MM.1S (cell line): ENCODE measurements at regions not wholly inside any gene's neighbourhood (a gene's known extent, or its start where the extent isn't known, plus 50 kb on each side); places are given as distances from the start of the nearest gene placed in this dataset.

Experiments
- DNase-seq: peaks from one replicate; pipeline ENCODE4 v3.0.0-alpha.2; 2015
- H2AFZ ChIP-seq: fragments of 300-600 bp; sonication (generic); 2 replicates; pipeline ENCODE4 v1.6.0; 2016; ENCODE audit warnings: antibody characterized with exemption, low read length
- H3F3A ChIP-seq: fragments of 300-600 bp; sonication (generic); 2 replicates; pipeline ENCODE4 v1.6.1; 2016; ENCODE audit warnings: mild to moderate bottlenecking, antibody characterized with exemption, low read length, moderate library complexity, mixed read lengths; ENCODE audit not compliant: insufficient read depth
- H3K27ac ChIP-seq: fragments of 300-600 bp; sonication (generic); 2 replicates; pipeline ENCODE4 v1.5.1; 2016; ENCODE audit warnings: mild to moderate bottlenecking, low read length
- H3K27me3 ChIP-seq: fragments of 300-600 bp; sonication (generic); replicated peaks from 2 replicates; pipeline ENCODE4 v1.6.0; 2016; ENCODE audit warnings: low read length; ENCODE audit not compliant: insufficient read depth
- H3K36me3 ChIP-seq: fragments of 300-600 bp; sonication (generic); replicated peaks from 2 replicates; pipeline ENCODE4 v1.6.1; 2016; ENCODE audit warnings: mild to moderate bottlenecking, low read length, mixed read lengths; ENCODE audit not compliant: insufficient read depth
- H3K4me1 ChIP-seq: fragments of 300-600 bp; sonication (generic); 2 replicates; pipeline ENCODE4 v1.6.1; 2016; ENCODE audit warnings: low read length, mixed read lengths
- H3K4me2 ChIP-seq: fragments of 300-600 bp; sonication (generic); 2 replicates; pipeline ENCODE4 v1.6.0; 2016; ENCODE audit warnings: low read depth, low read length
- H3K4me3 ChIP-seq: fragments of 300-600 bp; sonication (generic); 2 replicates; pipeline ENCODE4 v1.5.1; 2016; ENCODE audit warnings: low read length, mixed read lengths
- H3K79me2 ChIP-seq: fragments of 300-600 bp; sonication (generic); 2 replicates; pipeline ENCODE4 v1.6.1; 2016; ENCODE audit warnings: mixed run types, low read length, mixed read lengths
- H3K9ac ChIP-seq: fragments of 300-600 bp; sonication (generic); 2 replicates; pipeline ENCODE4 v1.6.1; 2016; ENCODE audit warnings: low read length, mixed read lengths
- H3K9me2 ChIP-seq: fragments of 300-600 bp; sonication (generic); replicated peaks from 2 replicates; pipeline ENCODE4 v1.6.1; 2016; ENCODE audit warnings: mild to moderate bottlenecking, low read length, mixed read lengths; ENCODE audit not compliant: insufficient read depth
- H3K9me3 ChIP-seq: fragments of 300-600 bp; sonication (generic); replicated peaks from 2 replicates; pipeline ENCODE4 v1.6.1; 2016; ENCODE audit warnings: mild to moderate bottlenecking, low read length, mixed read lengths; ENCODE audit not compliant: insufficient read depth
- H4K20me1 ChIP-seq: fragments of 300-600 bp; sonication (generic); 2 replicates; pipeline ENCODE4 v1.6.1; 2016; ENCODE audit warnings: mild to moderate bottlenecking, low read length, moderate library complexity, mixed read lengths; ENCODE audit not compliant: insufficient read depth
- CTCF ChIP-seq: fragments of 300-600 bp; sonication (generic); IDR thresholded peaks from 2 replicates; pipeline ENCODE4 v1.5.1; 2016; ENCODE audit warnings: antibody characterized with exemption, low read length, mixed read lengths
- EZH2 ChIP-seq: fragments of 300-600 bp; sonication (generic); optimal IDR thresholded peaks from 2 replicates; pipeline ENCODE3; 2017; ENCODE audit warnings: low read depth, mild to moderate bottlenecking, antibody characterized with exemption, low read length, mixed read lengths
- EZH2phosphoT487 ChIP-seq: fragments of 300-600 bp; sonication (generic); IDR thresholded peaks from 2 replicates; pipeline ENCODE4 v1.6.1; 2018; ENCODE audit warnings: antibody characterized with exemption, low read length

- H3K4me3 ChIP-seq, result no peak overlapping the region
- no peak for DNase-seq
- no peak overlapping the region for H3K9ac ChIP-seq
- no peaks in the 10 kb centered on the region for H3K4me1 ChIP-seq
- H3F3A ChIP-seq, result no peaks in the 10 kb centered on the region
- H3K79me2 ChIP-seq, result no peaks in the 10 kb centered on the region
- H3K36me3 ChIP-seq, result no peaks in the 10 kb centered on the region
- TF ChIP-seq EZH2phosphoT487, result no peak
- no peak for TF ChIP-seq EZH2
- no peak for TF ChIP-seq CTCF
- H3K27ac ChIP-seq, result no peak overlapping the region
- no peaks in the 10 kb centered on the region for H3K9me3 ChIP-seq
- no peak overlapping the region for H2AFZ ChIP-seq
- H3K27me3 ChIP-seq, result no peaks in the 10 kb centered on the region
- H4K20me1 ChIP-seq, result no peaks in the 10 kb centered on the region
- no peak overlapping the region for H3K4me2 ChIP-seq
- no peaks in the 10 kb centered on the region for H3K9me2 ChIP-seq
These were observed 158.3 kb upstream of the BMP4 start for GRCh38 chr14:54114941-54115340.

- Histone ChIP-seq H3K27ac (no peak overlapping the region), H3F3A (no peaks in the 10 kb centered on the region), H3K79me2 (no peaks in the 10 kb centered on the region), H3K9me3 (no peaks in the 10 kb centered on the region), H3K36me3 (no peaks in the 10 kb centered on the region), H3K9me2 (no peaks in the 10 kb centered on the region), H3K4me3 (no peak overlapping the region), H3K27me3 (no peaks in the 10 kb centered on the region), H3K9ac (no peak overlapping the region), H3K4me2 (no peak overlapping the region), H3K4me1 (no peaks in the 10 kb centered on the region), H4K20me1 (no peaks in the 10 kb centered on the region), H2AFZ (no peak overlapping the region)
- TF ChIP-seq EZH2phosphoT487 (no peak), CTCF (no peak), EZH2 (no peak)
- no peak for DNase-seq
These were observed 159.7 kb upstream of the BMP4 start for GRCh38 chr14:54116198-54116885.

GRCh38 chr14:54116972-54117371, 160.3 kb upstream of the BMP4 start:
- Histone ChIP-seq H2AFZ (no peak overlapping the region), H3K9me3 (no peaks in the 10 kb centered on the region), H3K27ac (no peak overlapping the region), H3K4me3 (no peak overlapping the region), H3K4me1 (no peaks in the 10 kb centered on the region), H3K4me2 (no peak overlapping the region), H3K36me3 (no peaks in the 10 kb centered on the region), H3F3A (no peaks in the 10 kb centered on the region), H3K9me2 (no peaks in the 10 kb centered on the region), H3K27me3 (no peaks in the 10 kb centered on the region), H3K79me2 (no peaks in the 10 kb centered on the region), H4K20me1 (no peaks in the 10 kb centered on the region), H3K9ac (no peak overlapping the region)
- TF ChIP-seq EZH2 (no peak), CTCF (no peak), EZH2phosphoT487 (no peak)
- no peak for DNase-seq
